H54 (cell line): ENCODE measurements at regions not wholly inside any gene's neighbourhood (a gene's known extent, or its start where the extent isn't known, plus 50 kb on each side); places are given as distances from the start of the nearest gene placed in this dataset.

Experiments used
- DNase-seq: peaks from one replicate; pipeline ENCODE4 v3.0.0; 2011; ENCODE audit warnings: low spot score, mixed read lengths; ENCODE audit not compliant: insufficient read length
- FAIRE-seq: peaks from 3 replicates; lab custom pipeline; 2011; peaks lifted over from hg19 to GRCh38; lab: Jason Lieb, UNC
- POLR2A ChIP-seq: IDR thresholded peaks from 2 replicates; pipeline ENCODE4 v1.6.1; 2011; ENCODE audit warnings: low read depth, mild to moderate bottlenecking, low read length

DNA sequence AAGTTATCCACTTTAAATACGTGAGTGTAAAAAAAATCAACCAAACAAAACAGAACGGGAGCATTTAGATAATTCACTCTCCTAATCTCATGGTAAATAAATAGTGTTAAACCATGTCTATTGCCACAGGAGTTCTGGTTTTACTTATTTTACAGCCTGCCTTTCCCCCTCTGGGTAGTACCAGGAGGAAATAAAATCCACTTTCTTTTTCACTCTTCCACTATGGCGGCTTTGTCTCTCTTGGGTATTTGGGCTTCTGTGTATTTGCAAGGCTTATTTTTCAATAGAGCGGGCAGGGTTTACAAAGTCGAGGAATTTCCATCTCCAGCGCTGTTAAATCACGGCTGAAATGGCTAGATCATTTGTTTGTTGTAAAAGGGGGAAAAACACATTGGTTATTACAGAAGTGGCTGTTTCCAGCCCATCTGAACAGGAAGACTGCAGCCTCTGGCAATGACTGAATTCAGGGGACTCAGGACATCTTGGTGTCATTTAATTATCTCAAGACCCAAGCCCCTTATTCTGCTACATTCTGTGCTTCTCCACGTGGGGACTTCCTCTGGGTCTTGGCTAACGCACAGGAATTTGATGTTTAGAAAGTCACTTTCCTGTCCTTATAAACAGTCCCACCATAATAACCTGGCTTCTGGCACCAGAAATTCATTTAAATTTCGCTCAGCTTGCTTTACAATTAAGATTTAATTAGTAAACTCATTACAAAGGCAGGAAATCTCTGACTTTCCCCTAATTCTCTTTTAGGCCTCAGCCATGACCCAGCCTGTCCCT is 323.9 kb downstream of the GATA3 start:
- DNase-seq (no peak), FAIRE-seq (no peak)
- no peak for TF ChIP-seq POLR2A

DNA sequence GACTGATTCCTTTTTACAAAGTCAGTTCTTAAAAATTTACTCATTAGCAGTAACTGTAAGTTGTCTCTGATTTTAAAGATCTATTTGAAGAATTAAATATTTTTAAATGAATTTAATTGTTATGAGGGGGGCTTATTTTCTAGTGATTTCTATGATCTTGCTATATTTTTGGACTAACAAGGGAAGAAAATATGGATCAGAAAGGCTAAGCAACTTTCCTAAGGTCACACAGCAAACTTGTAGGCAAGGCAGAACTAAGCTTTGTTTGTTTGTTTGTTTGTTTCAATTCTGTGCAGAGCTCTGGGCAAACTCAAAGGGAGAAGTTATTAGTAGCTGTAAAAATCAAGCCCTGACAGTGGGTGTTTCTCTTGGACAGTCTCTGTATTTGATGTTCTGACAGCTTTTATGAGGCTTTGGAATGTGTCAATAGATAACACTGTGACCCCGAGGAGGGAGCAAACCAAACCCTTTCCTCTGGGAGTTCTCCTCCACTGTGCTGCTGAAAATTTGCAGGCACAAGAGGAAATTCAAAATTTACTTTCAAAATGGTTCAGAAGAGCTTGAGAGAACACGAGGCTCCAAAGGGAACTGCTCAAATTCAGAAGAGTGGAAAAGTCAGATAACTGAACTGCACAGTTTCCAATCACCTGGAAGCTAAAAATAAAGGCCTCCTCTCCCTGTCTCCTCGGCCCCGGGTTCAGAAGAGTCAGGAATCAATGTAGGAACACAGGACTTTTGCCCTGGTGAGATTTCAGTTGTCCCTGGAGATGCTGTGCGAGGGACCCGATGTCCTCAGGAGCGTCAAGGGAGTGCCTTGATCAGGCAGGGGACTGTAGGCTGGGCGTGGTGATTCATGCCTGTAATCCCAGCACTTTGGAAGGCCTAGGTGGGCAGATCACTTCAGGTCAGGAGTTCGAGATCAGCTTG is 325.7 kb downstream of the GATA3 start:
- FAIRE-seq (no peak), DNase-seq (no peak)
- no peak for TF ChIP-seq POLR2A

DNA sequence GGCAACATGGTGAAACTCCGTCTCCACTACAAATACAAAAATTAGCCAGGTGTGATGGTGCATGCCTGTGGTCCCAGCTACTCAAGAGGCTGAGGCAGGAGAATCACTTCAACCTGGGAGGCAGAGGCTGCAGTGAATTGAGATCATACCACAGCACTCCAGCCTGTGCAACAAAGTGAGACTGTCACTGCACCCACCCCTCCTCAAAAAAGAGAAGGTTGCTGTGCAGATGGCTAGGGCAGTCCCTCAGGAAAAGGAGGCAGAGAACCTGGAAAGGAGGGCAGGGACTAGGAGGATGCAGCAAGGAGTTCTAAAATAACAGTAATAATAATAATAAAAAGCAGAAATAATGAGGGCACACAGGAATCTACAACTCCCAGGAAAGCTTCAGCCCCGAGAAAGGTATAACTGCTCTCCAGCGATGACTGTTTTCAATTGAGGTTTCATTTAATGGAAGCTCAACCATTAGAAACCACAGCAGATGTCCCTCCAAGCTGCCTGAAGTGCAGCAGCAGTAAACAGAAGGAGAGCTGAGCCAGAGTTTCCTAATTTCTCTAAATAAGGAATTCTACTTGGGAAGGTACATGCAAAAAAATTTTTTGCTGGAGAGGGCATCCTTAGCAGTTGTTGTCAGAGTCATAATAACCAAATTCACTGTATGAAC is 326.5 kb downstream of the GATA3 start:
- FAIRE-seq, result no peak
- DNase-seq, result no peak
- TF ChIP-seq POLR2A, result no peak

DNA sequence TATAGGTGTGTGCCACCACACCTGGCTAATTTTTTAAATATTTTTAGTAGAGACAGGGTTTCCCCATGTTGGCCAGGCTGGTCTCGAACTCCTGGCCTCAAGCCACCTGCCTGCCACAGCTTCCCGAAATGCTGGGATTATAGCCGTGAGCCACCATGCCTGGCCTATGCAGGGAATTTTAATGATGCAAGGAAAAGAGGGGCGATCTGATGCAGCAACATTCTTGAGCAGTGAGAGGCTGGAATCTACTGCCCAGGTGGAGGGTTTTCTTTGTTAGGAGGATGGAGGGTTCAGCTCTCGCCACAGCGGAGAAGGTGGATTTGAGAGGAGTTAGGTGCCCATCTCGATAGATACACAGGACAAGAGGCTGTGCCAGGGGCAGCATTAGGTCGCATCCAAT is 332.3 kb downstream of the GATA3 start:
- no peak for TF ChIP-seq POLR2A
- FAIRE-seq (no peak), DNase-seq (no peak)

DNA sequence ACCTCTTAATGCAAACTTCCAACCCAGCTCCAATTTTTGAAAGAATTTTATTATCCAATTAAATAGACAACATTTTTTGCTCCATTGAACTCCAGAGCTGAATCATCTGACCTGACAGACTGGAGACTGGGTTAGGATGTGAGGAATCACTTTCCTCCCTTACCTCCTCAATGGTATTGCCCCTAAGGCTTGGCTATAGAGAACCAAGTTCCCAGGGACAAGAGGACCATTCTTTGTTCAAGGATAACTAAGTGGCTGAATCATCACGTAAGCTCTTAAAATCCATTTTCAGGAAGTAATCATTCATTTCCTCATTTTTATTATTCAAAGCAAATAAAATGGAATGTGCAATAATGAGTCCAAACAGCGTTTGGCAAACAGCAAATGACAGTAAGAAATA is 335.1 kb downstream of the GATA3 start:
- TF ChIP-seq POLR2A, result no peak
- DNase-seq, result no peak
- no peak for FAIRE-seq

DNA sequence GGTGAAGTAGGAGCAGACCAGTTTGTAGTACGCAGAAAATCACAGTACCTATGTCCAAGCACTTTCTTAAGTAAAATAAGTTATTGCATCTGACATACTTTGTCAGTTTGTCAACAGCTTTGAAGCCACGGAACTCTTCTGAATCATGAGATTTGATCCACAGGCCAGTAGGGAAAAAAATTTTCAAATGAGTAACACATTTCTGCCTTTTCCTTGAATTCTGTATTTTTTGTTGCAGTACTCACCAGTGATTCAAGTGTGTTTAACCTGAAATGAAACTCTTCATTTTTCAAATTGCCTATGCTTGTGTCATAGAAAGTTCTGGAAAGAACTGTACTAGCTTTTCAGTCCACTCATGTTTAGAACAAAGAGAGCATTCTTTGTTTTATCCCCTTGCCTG is 337.7 kb downstream of the GATA3 start:
- FAIRE-seq (no peak), DNase-seq (no peak)
- no peak for TF ChIP-seq POLR2A

DNA sequence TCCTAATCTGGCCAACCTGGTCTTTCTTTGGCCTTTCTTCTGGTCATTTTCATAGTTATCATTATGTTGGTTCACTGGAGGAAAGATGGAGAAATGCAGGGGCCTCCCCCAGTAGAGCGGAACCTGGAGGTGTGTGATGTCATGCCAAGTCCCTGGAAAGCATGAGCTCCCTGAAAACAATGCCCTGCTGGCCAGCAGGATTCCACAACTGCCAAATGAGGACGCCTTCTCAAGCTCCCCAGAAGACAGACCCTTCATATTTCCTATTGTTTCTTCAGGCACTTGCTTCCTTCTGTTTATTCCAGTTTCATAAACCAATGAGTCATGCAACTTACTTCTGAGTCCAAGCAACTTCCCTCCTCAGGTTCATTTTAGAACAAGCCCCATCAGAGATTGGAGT is 339.0 kb downstream of the GATA3 start:
- no peak for DNase-seq
- TF ChIP-seq POLR2A, result no peak
- no peak for FAIRE-seq

DNA sequence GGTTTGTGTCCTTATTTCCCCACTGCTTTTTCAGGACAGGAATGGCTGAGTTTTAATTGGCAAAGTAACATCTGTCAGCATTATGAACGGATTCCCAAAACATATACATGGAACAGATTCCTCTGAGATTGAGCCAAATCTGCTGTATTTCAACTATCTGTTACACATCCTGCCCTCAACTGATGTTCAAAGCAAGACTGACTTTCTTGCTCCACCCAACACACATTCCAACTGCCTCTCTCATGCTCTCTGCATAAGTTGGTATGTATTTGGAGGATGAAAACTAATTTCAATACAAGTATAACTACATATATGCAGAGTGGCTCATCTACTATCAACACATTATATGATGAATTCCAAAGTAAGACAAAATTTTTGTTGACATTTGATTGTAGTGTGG is 342.2 kb downstream of the GATA3 start:
- no peak for TF ChIP-seq POLR2A
- DNase-seq (no peak), FAIRE-seq (no peak)

DNA sequence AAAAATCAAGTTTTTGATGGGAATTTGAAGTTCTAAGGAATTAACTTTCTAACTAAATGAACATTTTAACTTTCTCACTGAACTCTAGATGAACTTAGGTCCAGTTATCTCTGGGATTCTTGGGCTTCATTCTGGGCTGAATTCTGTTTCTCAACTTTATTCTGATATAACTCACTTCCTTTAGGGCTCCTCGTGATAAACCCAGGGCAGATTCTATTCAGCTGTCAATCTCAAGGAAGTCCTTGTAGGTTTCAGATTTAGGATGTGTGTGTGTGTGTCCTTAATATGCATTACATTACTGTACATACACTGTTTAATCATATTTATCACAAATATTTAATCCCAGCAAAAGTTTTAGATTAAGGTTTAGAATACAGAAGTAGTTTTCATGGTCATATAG is 344.3 kb downstream of the GATA3 start:
- TF ChIP-seq POLR2A, result no peak

DNA sequence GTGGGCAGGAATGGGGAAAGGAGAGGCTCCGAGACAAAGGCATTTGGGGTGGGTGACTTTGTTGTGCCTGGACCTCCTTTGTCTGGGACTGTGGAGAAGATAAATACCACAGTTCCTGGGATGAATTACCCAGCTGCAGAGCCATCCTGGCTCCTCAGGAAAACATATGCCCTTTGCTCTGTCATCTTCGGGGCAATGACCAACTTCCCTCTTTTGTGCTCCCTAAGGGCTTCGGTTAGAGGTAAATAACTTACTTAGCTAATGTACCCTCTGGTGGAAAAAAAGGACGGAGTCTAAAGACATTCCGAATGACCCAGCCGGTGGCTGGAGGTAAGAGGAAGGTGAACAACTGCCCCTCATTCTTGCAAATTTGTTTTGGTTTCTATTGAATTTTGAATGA is 345.7 kb downstream of the GATA3 start:
- FAIRE-seq, result no peak
- no peak for TF ChIP-seq POLR2A
- no peak for DNase-seq

More for the DNA sequence above, 344.3 kb downstream of the GATA3 start:
- FAIRE-seq (no peak), DNase-seq (no peak)

DNA sequence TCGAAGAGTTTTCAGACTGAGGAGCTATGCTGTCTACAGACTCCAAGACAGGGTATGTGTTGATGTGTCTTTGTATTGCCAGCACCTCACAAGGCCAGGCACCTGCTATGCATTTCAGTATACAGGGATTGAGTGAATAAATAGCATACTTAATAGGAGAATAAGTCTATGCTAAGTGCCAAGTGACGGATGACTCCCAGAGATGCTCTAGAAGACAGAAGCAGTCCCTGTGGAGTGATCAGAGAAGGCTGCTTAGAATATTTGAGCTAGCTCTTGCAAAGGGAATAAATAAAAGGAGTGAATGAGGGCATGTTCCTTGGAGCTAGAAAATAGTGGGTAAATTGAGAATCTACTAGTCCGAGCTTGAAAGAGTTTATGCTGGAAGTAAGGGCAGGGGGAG is 346.4 kb downstream of the GATA3 start:
- TF ChIP-seq POLR2A, result no peak
- no peak for DNase-seq
- no peak for FAIRE-seq

DNA sequence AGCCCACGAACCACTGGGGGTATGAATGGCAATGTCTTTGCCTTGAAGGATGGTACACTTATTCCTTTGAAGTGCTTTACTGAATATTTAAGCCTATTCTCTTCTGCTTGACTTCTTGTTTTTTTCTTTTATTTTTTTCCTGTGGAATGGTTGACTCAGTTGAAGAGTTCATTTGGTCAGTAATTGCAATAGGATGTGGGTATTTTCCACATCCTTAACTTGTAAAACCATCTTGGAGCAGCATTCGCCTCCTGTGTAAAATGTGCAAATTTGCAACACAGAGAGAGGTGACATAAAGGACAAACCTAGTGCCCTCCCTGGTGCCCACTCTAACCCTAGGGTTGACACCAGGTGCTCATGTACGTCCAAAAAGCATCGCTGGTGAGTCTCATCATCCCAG is 347.0 kb downstream of the GATA3 start:
- TF ChIP-seq POLR2A, result no peak
- FAIRE-seq (no peak), DNase-seq (no peak)

DNA sequence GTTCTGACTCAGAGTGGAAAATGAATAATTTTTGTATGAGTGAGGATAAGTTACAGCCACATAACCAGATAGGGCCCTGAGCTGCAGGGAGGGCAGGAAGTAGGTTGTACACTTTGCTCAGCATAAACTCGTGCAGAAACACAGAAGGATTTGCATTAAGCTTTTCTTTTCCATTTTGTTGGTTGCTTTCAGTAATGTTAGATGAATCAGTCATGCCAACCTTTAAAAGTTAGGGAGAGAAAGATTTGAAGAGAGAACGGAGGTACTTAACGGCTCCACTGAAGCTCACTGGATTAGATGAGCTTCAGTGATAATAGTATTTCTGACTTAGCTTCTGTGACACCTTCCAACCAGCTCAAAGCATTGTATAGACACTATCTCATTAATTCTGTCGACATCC is 348.1 kb downstream of the GATA3 start:
- TF ChIP-seq POLR2A, result no peak
- DNase-seq, result no peak
- no peak for FAIRE-seq
